ENCODE measurements at regions not wholly inside any gene's neighbourhood (a gene's known extent, or its start where the extent isn't known, plus 50 kb on each side); places are given as distances from the start of the nearest gene placed in this dataset.
"Not testable (repeated sequence)": the region's sequence is repeated elsewhere in the genome, so short reads cannot be mapped to it uniquely, and the experiment has no call there.

DNA sequence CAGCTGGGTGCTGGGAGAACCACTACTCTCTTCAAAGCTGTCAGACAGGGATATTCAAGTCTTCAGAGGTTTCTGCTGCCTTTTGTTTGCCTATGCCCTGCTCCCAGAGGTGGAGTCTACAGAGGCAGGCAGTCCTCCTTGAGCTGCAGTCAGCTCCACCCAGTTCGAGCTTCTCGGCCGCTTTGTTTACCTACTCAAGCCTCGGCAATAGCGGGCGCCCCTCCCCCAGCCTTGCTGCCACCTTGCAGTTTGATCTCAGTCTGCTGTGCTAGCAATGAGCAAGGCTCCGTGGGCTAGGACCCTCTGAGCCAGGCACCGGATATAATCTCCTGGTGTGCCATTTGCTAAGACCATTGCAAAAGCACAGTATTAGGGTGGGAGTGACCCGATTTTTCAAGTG lies 106.8 kb upstream of the VGLL3 start:
- H2AFZ ChIP-seq (ENCODE audit: control insufficient read depth, low read depth, low read length); SMC1A ChIA-PET (ENCODE audit: uncharacterized antibody, unreplicated experiment); H4K20me1 ChIP-seq (ENCODE audit: control insufficient read depth, insufficient read depth); FAIRE-seq; BruUV-seq (replicated peaks); H3K4me2 ChIP-seq (ENCODE audit: control insufficient read depth, insufficient read depth); H3K36me3 ChIP-seq (ENCODE audit: control insufficient read depth in 2 of 2, insufficient read depth in 2 of 2, low read length in 1 of 2); ATAC-seq; H3K9ac ChIP-seq (ENCODE audit: control insufficient read depth, insufficient read depth, low read length); POLR2A ChIA-PET; CTCF ChIA-PET; H3K4me3 ChIP-seq; H3K79me2 ChIP-seq (ENCODE audit: control insufficient read depth, insufficient read depth, low read length); H3K27ac ChIP-seq (ENCODE audit: control insufficient read depth, insufficient read depth); DNase-seq (ENCODE audit: low read depth, low spot score); H3K4me1 ChIP-seq (ENCODE audit: control insufficient read depth, insufficient read depth, low read length); H3K27me3 ChIP-seq (replicated peaks in 1 of 2; ENCODE audit: control insufficient read depth in 2 of 2, insufficient read depth in 2 of 2, low read length in 1 of 2); H3K9me3 ChIP-seq (replicated peaks; ENCODE audit: control insufficient read depth, insufficient read depth, low read length); RAD21 ChIA-PET (ENCODE audit: unreplicated experiment); intact Hi-C loops (cut with micrococcal nuclease; ENCODE audit: unreplicated experiment); in situ Hi-C loops (cut with MboI): not testable (repeated sequence)
- WGBS (ENCODE audit: insufficient coverage, insufficient replicate concordance, low lambda C conversion rate, missing lambda C conversion rate) = 56% methylated on average over 9 of the region's 9 CpGs

DNA sequence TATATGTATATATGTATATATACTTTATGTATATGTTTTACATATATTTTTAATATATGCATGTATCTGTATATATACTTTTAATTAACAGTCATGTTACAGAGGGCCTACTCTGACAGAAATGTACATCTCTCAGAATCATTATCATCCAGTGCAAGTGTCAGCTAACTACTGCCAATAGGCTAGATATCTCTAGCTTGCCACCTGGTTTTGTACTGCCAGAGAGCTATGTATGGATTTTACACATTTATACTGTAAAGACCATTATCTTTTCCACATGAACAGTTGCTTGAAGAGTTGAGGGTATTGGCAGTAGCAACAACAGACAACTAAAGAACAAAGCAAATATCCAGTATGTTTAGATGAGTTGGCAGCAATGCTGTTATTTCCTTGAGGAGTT lies 99.7 kb upstream of the VGLL3 start:
- ChIA-PET POLR2A (no interaction called here), RAD21 (ENCODE audit: unreplicated experiment) (no interaction called here), CTCF (interaction anchor here (1.5 kb wide), 1 partner anchor 77 kb away, joined by 3 read pairs; no protein-coding TSS in a partner anchor), SMC1A (ENCODE audit: uncharacterized antibody, unreplicated experiment) (no interaction called here)
- no peak for DNase-seq (ENCODE audit: low read depth, low spot score)
- Histone ChIP-seq H3K36me3 (ENCODE audit: control insufficient read depth in 2 of 2, insufficient read depth in 2 of 2, low read length in 1 of 2) (no peaks in the 10 kb centered on the region), H3K4me2 (ENCODE audit: control insufficient read depth, insufficient read depth) (no peak overlapping the region), H3K27me3 (replicated peaks in 1 of 2; ENCODE audit: control insufficient read depth in 2 of 2, insufficient read depth in 2 of 2, low read length in 1 of 2) (peaks cover 0 to 2% of the 10 kb centered on the region in 2 experiments; a peak in 2 of 4 replicates), H3K4me1 (ENCODE audit: control insufficient read depth, insufficient read depth, low read length) (no peaks in the 10 kb centered on the region), H3K9me3 (replicated peaks; ENCODE audit: control insufficient read depth, insufficient read depth, low read length) (no peaks in the 10 kb centered on the region), H4K20me1 (ENCODE audit: control insufficient read depth, insufficient read depth) (no peaks in the 10 kb centered on the region), H3K4me3 (no peak overlapping the region), H3K9ac (ENCODE audit: control insufficient read depth, insufficient read depth, low read length) (no peak overlapping the region), H3K79me2 (ENCODE audit: control insufficient read depth, insufficient read depth, low read length) (no peaks in the 10 kb centered on the region), H3K27ac (ENCODE audit: control insufficient read depth, insufficient read depth) (no peak overlapping the region), H2AFZ (ENCODE audit: control insufficient read depth, low read depth, low read length) (no peak overlapping the region)
- in situ Hi-C loops (cut with MboI) (no loop called here), intact Hi-C loops (cut with micrococcal nuclease; ENCODE audit: unreplicated experiment) (no loop called here)
- BruUV-seq (replicated peaks) = no TSS peak
- no peak for TF ChIP-seq SMAD5 (IDR thresholded peaks at IDR 0.05; ENCODE audit: low read depth)
- TF ChIP-seq HCFC1 (IDR thresholded peaks at IDR 0.05; ENCODE audit: low read length) = no peak
- TF ChIP-seq NBN (IDR thresholded peaks at IDR 0.05) = no peak
- TF ChIP-seq ZZZ3 (IDR thresholded peaks at IDR 0.05; ENCODE audit: control insufficient read depth, insufficient read length, low read depth) = no peak
- no peak for TF ChIP-seq ATF7 (IDR thresholded peaks at IDR 0.05; ENCODE audit: low read depth)
- TF ChIP-seq, protein P1, sequence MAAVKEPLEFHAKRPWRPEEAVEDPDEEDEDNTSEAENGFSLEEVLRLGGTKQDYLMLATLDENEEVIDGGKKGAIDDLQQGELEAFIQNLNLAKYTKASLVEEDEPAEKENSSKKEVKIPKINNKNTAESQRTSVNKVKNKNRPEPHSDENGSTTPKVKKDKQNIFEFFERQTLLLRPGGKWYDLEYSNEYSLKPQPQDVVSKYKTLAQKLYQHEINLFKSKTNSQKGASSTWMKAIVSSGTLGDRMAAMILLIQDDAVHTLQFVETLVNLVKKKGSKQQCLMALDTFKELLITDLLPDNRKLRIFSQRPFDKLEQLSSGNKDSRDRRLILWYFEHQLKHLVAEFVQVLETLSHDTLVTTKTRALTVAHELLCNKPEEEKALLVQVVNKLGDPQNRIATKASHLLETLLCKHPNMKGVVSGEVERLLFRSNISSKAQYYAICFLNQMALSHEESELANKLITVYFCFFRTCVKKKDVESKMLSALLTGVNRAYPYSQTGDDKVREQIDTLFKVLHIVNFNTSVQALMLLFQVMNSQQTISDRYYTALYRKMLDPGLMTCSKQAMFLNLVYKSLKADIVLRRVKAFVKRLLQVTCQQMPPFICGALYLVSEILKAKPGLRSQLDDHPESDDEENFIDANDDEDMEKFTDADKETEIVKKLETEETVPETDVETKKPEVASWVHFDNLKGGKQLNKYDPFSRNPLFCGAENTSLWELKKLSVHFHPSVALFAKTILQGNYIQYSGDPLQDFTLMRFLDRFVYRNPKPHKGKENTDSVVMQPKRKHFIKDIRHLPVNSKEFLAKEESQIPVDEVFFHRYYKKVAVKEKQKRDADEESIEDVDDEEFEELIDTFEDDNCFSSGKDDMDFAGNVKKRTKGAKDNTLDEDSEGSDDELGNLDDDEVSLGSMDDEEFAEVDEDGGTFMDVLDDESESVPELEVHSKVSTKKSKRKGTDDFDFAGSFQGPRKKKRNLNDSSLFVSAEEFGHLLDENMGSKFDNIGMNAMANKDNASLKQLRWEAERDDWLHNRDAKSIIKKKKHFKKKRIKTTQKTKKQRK (IDR thresholded peaks at IDR 0.05; ENCODE audit: low read depth, low read length) = no peak
- TF ChIP-seq, protein P2, sequence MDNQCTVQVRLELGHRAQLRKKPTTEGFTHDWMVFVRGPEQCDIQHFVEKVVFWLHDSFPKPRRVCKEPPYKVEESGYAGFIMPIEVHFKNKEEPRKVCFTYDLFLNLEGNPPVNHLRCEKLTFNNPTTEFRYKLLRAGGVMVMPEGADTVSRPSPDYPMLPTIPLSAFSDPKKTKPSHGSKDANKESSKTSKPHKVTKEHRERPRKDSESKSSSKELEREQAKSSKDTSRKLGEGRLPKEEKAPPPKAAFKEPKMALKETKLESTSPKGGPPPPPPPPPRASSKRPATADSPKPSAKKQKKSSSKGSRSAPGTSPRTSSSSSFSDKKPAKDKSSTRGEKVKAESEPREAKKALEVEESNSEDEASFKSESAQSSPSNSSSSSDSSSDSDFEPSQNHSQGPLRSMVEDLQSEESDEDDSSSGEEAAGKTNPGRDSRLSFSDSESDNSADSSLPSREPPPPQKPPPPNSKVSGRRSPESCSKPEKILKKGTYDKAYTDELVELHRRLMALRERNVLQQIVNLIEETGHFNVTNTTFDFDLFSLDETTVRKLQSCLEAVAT (IDR thresholded peaks at IDR 0.05) = no peak
- no peak for TF ChIP-seq KDM1A (IDR thresholded peaks at IDR 0.05; ENCODE audit: borderline replicate concordance)
- TF ChIP-seq LARP7 (IDR thresholded peaks at IDR 0.05) = no peak
- TF ChIP-seq FOS (IDR thresholded peaks at IDR 0.05; ENCODE audit: borderline replicate concordance, extremely low read depth, insufficient read length) = no peak
- no peak for FAIRE-seq
- ATAC-seq = no peak
